SK-N-MC (cell line): ENCODE measurements at regions not wholly inside any gene's neighbourhood (a gene's known extent, or its start where the extent isn't known, plus 50 kb on each side); places are given as distances from the start of the nearest gene placed in this dataset.

Source experiments
- DNase-seq: peaks from one replicate; pipeline ENCODE4 v3.0.0-alpha.2; 2011; ENCODE audit warnings: low read depth, low spot score
- H3K27ac ChIP-seq: fragments of 200-600 bp; sonication (generic); 2 replicates; pipeline ENCODE4 v1.5.1; 2016; ENCODE audit warnings: mixed run types
- H3K36me3 ChIP-seq: fragments of 200-600 bp; sonication (generic); 2 replicates; pipeline ENCODE4 v1.6.1; 2017; ENCODE audit warnings: antibody characterized with exemption, low read length, mixed read lengths; ENCODE audit not compliant: insufficient read depth
- H3K4me3 ChIP-seq: fragments of 200-600 bp; sonication (generic); 2 replicates; pipeline ENCODE4 v1.5.1; 2016
- H3K9ac ChIP-seq: fragments of 200-600 bp; sonication (generic); 2 replicates; pipeline ENCODE4 v1.8.0; 2017; ENCODE audit warnings: mixed run types, mixed read lengths; ENCODE audit not compliant: insufficient read length
- H3K9me3 ChIP-seq: fragments of 200-600 bp; sonication (generic); 2 replicates; pipeline ENCODE4 v1.6.1; 2017; ENCODE audit warnings: low read depth, mild to moderate bottlenecking, antibody characterized with exemption, low read length, moderate library complexity, mixed read lengths
- EZH2 ChIP-seq: fragments of 200-600 bp; sonication (generic); IDR thresholded peaks from one replicate; pipeline ENCODE4 v1.6.1; 2017; ENCODE audit warnings: antibody characterized with exemption
- FOXP2 ChIP-seq: optimal IDR thresholded peaks from 2 replicates; pipeline ENCODE3; 2011; ENCODE audit warnings: mild to moderate bottlenecking, moderate library complexity; ENCODE audit not compliant: insufficient read depth; ENCODE audit errors: extremely low read length, control extremely low read depth
- POLR2AphosphoS5 ChIP-seq: IDR thresholded peaks from 2 replicates; pipeline ENCODE4 v1.6.1; 2012; ENCODE audit warnings: mild to moderate bottlenecking, low read depth, low read length, borderline replicate concordance

- H3K4me3 ChIP-seq = no peak overlapping the region
- no peaks in the 10 kb centered on the region for H3K9me3 ChIP-seq
- DNase-seq = no peak
- TF ChIP-seq FOXP2 = no peak
- TF ChIP-seq POLR2AphosphoS5 = no peak
- no peak for TF ChIP-seq EZH2
- no peak overlapping the region for H3K9ac ChIP-seq
- H3K36me3 ChIP-seq = no peaks in the 10 kb centered on the region
- H3K27ac ChIP-seq = no peak overlapping the region
Measured at GRCh38 chr3:89697321-89697916, 590.0 kb downstream of the EPHA3 start.

- no peak overlapping the region for H3K4me3 ChIP-seq
- H3K36me3 ChIP-seq = no peaks in the 10 kb centered on the region
- no peak for DNase-seq
- TF ChIP-seq POLR2AphosphoS5 (no peak), FOXP2 (no peak), EZH2 (no peak)
- no peaks in the 10 kb centered on the region for H3K9me3 ChIP-seq
- H3K27ac ChIP-seq = no peak overlapping the region
- no peak overlapping the region for H3K9ac ChIP-seq
Measured at GRCh38 chr3:89698208-89698830, 590.9 kb downstream of the EPHA3 start.

- TF ChIP-seq POLR2AphosphoS5 (no peak), EZH2 (no peak), FOXP2 (no peak)
- H3K9me3 ChIP-seq = no peaks in the 10 kb centered on the region
- DNase-seq = no peak
- H3K9ac ChIP-seq = no peak overlapping the region
- H3K27ac ChIP-seq = no peak overlapping the region
- H3K4me3 ChIP-seq = no peak overlapping the region
- no peaks in the 10 kb centered on the region for H3K36me3 ChIP-seq
Measured at GRCh38 chr3:89699229-89699628, 591.8 kb downstream of the EPHA3 start.

GRCh38 chr3:89699771-89700170, 592.4 kb downstream of the EPHA3 start:
- DNase-seq = no peak
- no peak for TF ChIP-seq POLR2AphosphoS5
- TF ChIP-seq FOXP2 = no peak
- no peak for TF ChIP-seq EZH2

GRCh38 chr3:89702404-89702803, 595.0 kb downstream of the EPHA3 start:
- Histone ChIP-seq H3K9ac (no peak overlapping the region), H3K4me3 (no peak overlapping the region), H3K27ac (no peak overlapping the region), H3K36me3 (no peaks in the 10 kb centered on the region), H3K9me3 (no peaks in the 10 kb centered on the region)
- DNase-seq = no peak
- no peak for TF ChIP-seq EZH2
- TF ChIP-seq FOXP2 = no peak
- TF ChIP-seq POLR2AphosphoS5 = no peak

More at GRCh38 chr3:89699771-89700170, 592.4 kb downstream of the EPHA3 start:
- Histone ChIP-seq H3K4me3 (no peak overlapping the region), H3K9ac (no peak overlapping the region), H3K9me3 (no peaks in the 10 kb centered on the region), H3K36me3 (no peaks in the 10 kb centered on the region), H3K27ac (no peak overlapping the region)

- no peak for DNase-seq
- Histone ChIP-seq H3K36me3 (no peaks in the 10 kb centered on the region), H3K4me3 (no peak overlapping the region), H3K27ac (no peak overlapping the region), H3K9ac (no peak overlapping the region), H3K9me3 (no peaks in the 10 kb centered on the region; the same call in 1 of the 2 replicates)
- TF ChIP-seq EZH2 (no peak), FOXP2 (no peak), POLR2AphosphoS5 (no peak)
Measured at GRCh38 chr3:89713196-89713595, 605.8 kb downstream of the EPHA3 start.

- Histone ChIP-seq H3K9me3 (no peaks in the 10 kb centered on the region; the same call in 1 of the 2 replicates), H3K9ac (no peak overlapping the region), H3K27ac (no peak overlapping the region), H3K36me3 (no peaks in the 10 kb centered on the region), H3K4me3 (no peak overlapping the region)
- no peak for TF ChIP-seq EZH2
- no peak for TF ChIP-seq POLR2AphosphoS5
- no peak for TF ChIP-seq FOXP2
- DNase-seq = no peak
Measured at GRCh38 chr3:89714237-89714636, 606.8 kb downstream of the EPHA3 start.

GRCh38 chr3:89740080-89740880, 632.9 kb downstream of the EPHA3 start:
- DNase-seq = no peak
- TF ChIP-seq EZH2 (no peak), POLR2AphosphoS5 (no peak), FOXP2 (no peak)
- H3K36me3 ChIP-seq = no peaks in the 10 kb centered on the region
- H3K9me3 ChIP-seq = no peaks in the 10 kb centered on the region
- H3K9ac ChIP-seq = no peak overlapping the region
- no peak overlapping the region for H3K4me3 ChIP-seq
- H3K27ac ChIP-seq = no peak overlapping the region
